IMR-90 (cell line): ENCODE measurements at regions not wholly inside any gene's neighbourhood (a gene's known extent, or its start where the extent isn't known, plus 50 kb on each side); places are given as distances from the start of the nearest gene placed in this dataset.

Experiments used
- ATAC-seq: fragments of 200-7000 bp; cut with Tn5 transposase; 2 replicates; pipeline ENCODE4 v1.9.1; 2020; ENCODE audit warnings: low read depth, mild to moderate bottlenecking, moderate library complexity
- BruUV-seq: library from RNA; stranded (reverse); fragments of 400-500 nt; replicated peaks from 2 replicates; lab custom pipeline; 2021; lab: Mats Ljungman, UMichigan
- CTCF ChIA-PET: fragments of 300-600 bp; formaldehyde crosslinking; extraction: SDS; loops from one replicate; lab custom pipeline; 2021; ENCODE audit warnings: antibody characterized with exemption; lab: Yijun Ruan, JAX
- POLR2A ChIA-PET: fragments of 300-600 bp; sonication (Branson Sonifier 250); formaldehyde crosslinking; loops from one replicate; lab custom pipeline; 2022; ENCODE audit warnings: antibody characterized with exemption; ENCODE audit not compliant: unreplicated experiment; lab: Charles Lee
- DNase-seq: peaks from one replicate; pipeline ENCODE4 v3.0.0; 2013
- H2AFZ ChIP-seq: replicated peaks from 2 replicates; pipeline ENCODE3; 2013; ENCODE audit warnings: low read length, mild to moderate bottlenecking; ENCODE audit not compliant: poor library complexity
- H2AK5ac ChIP-seq: 2 replicates; pipeline ENCODE4 v1.6.1; 2013; ENCODE audit warnings: low read depth, low read length, inconsistent platforms
- H2AK9ac ChIP-seq: replicated peaks from 2 replicates; pipeline ENCODE3; 2013; ENCODE audit warnings: mild to moderate bottlenecking, low read depth, low read length, moderate library complexity; ENCODE audit not compliant: poor library complexity
- H2BK120ac ChIP-seq: 2 replicates; pipeline ENCODE4 v1.6.1; 2013; ENCODE audit warnings: low read depth, low read length, inconsistent platforms
- H2BK15ac ChIP-seq: 3 replicates; pipeline ENCODE4 v1.6.1; 2013; ENCODE audit warnings: low read depth, low read length, inconsistent platforms
- H2BK20ac ChIP-seq: 2 replicates; pipeline ENCODE4 v1.6.1; 2013; ENCODE audit warnings: low read depth, mild to moderate bottlenecking, inconsistent platforms, low read length, moderate library complexity
- H2BK5ac ChIP-seq: 2 replicates; pipeline ENCODE4 v1.6.1; 2013; ENCODE audit warnings: mild to moderate bottlenecking, low read depth, low read length, inconsistent platforms; ENCODE audit not compliant: poor library complexity, severe bottlenecking
- H3K14ac ChIP-seq: replicated peaks from 2 replicates; pipeline ENCODE4 v1.6.1; 2013; ENCODE audit warnings: low read depth, low read length, inconsistent platforms
- H3K18ac ChIP-seq: 2 replicates; pipeline ENCODE4 v1.6.1; 2013; ENCODE audit warnings: low read depth, low read length, control low read depth
- H3K23ac ChIP-seq: 2 replicates; pipeline ENCODE4 v1.6.1; 2013; ENCODE audit warnings: low read depth, low read length, inconsistent platforms
- H3K27ac ChIP-seq: 2 replicates; pipeline ENCODE4 v1.5.1; 2013; ENCODE audit warnings: mild to moderate bottlenecking, control low read depth, low read length; ENCODE audit not compliant: insufficient read depth
- H3K27me3 ChIP-seq: 2 replicates; pipeline ENCODE4 v1.6.1; 2013; ENCODE audit warnings: low read length; ENCODE audit not compliant: control insufficient read depth, insufficient read depth
- H3K36me3 ChIP-seq: 2 replicates; pipeline ENCODE4 v1.6.1; 2013; ENCODE audit warnings: low read length, mixed read lengths; ENCODE audit not compliant: control insufficient read depth, insufficient read depth
- H3K4ac ChIP-seq: 2 replicates; pipeline ENCODE4 v1.6.1; 2013; ENCODE audit warnings: low read depth, low read length, inconsistent platforms
- H3K4me1 ChIP-seq: 2 replicates; pipeline ENCODE4 v1.6.1; 2013; ENCODE audit warnings: low read length, mixed read lengths; ENCODE audit not compliant: control insufficient read depth, insufficient read depth
- H3K4me2 ChIP-seq: 2 replicates; pipeline ENCODE4 v1.6.1; 2013; ENCODE audit warnings: low read depth, mild to moderate bottlenecking, control low read depth, low read length, moderate library complexity
- H3K4me3 ChIP-seq: 2 replicates; pipeline ENCODE4 v1.5.1; 2013; ENCODE audit warnings: low read depth, mild to moderate bottlenecking, control low read depth, low read length, moderate library complexity; ENCODE audit not compliant: insufficient read depth
- H3K56ac ChIP-seq: 2 replicates; pipeline ENCODE4 v1.6.1; 2013; ENCODE audit warnings: low read length, inconsistent platforms; ENCODE audit not compliant: insufficient read depth; ENCODE audit errors: extremely low read depth
- H3K79me1 ChIP-seq, 2 experiments: 2 replicates each; pipeline ENCODE4 v1.6.1; 2013; ENCODE audit warnings: low read length in 2 of 2, inconsistent platforms in 1 of 2, low read depth in 1 of 2
- H3K9ac ChIP-seq: 2 replicates; pipeline ENCODE4 v1.6.1; 2013; ENCODE audit warnings: low read depth, low read length, control low read depth
- H3K9me1 ChIP-seq: 2 replicates; pipeline ENCODE4 v1.6.1; 2013; ENCODE audit warnings: low read length, inconsistent platforms; ENCODE audit not compliant: insufficient read depth
- H3K9me3 ChIP-seq: 2 replicates; pipeline ENCODE4 v1.6.1; 2013; ENCODE audit warnings: low read length; ENCODE audit not compliant: control insufficient read depth, insufficient read depth
- H4K20me1 ChIP-seq: 2 replicates; pipeline ENCODE4 v1.6.1; 2013; ENCODE audit warnings: low read length, inconsistent platforms; ENCODE audit not compliant: insufficient read depth
- H4K5ac ChIP-seq: 2 replicates; pipeline ENCODE4 v1.6.1; 2013; ENCODE audit warnings: mild to moderate bottlenecking, low read depth, low read length, control low read depth
- H4K8ac ChIP-seq, 2 experiments: 2 replicates each; pipeline ENCODE4 v1.6.1; 2013; ENCODE audit warnings: low read depth in 2 of 2, low read length in 2 of 2, control low read depth in 1 of 2, inconsistent platforms in 1 of 2
- H4K91ac ChIP-seq: 2 replicates; pipeline ENCODE4 v1.6.1; 2013; ENCODE audit warnings: low read depth, low read length, inconsistent platforms; ENCODE audit not compliant: insufficient read depth
- BHLHE40 ChIP-seq: fragments of 150-350 bp; IDR thresholded peaks from 2 replicates; pipeline ENCODE4 v1.6.1; 2016; ENCODE audit warnings: mild to moderate bottlenecking, low read depth, low read length
- CEBPB ChIP-seq: IDR thresholded peaks from 2 replicates; pipeline ENCODE4 v1.6.1; 2012; ENCODE audit warnings: low read depth, low read length, improper control_type of control experiment
- CHD1 ChIP-seq: IDR thresholded peaks from 2 replicates; pipeline ENCODE4 v1.6.1; 2012; ENCODE audit warnings: low read depth, low read length, improper control_type of control experiment
- FOS ChIP-seq: fragments of 150-350 bp; IDR thresholded peaks from 2 replicates; pipeline ENCODE4 v1.6.1; 2016; ENCODE audit warnings: low read depth, low read length
- MAFK ChIP-seq: IDR thresholded peaks from 2 replicates; pipeline ENCODE4 v1.6.1; 2012; ENCODE audit warnings: low read depth, low read length, improper control_type of control experiment
- MAZ ChIP-seq: IDR thresholded peaks from 2 replicates; pipeline ENCODE4 v1.6.1; 2012; ENCODE audit warnings: low read depth, mild to moderate bottlenecking, low read length, improper control_type of control experiment, moderate library complexity, borderline replicate concordance
- MXI1 ChIP-seq: IDR thresholded peaks from 2 replicates; pipeline ENCODE4 v1.6.1; 2012; ENCODE audit warnings: low read depth, mild to moderate bottlenecking, low read length, moderate library complexity, borderline replicate concordance
- NFE2L2 ChIP-seq: fragments of 150-350 bp; IDR thresholded peaks from 2 replicates; pipeline ENCODE4 v1.6.1; 2016; ENCODE audit warnings: low read depth, mild to moderate bottlenecking, low read length
- POLR2A ChIP-seq: IDR thresholded peaks from 2 replicates; pipeline ENCODE4 v1.6.1; 2012; ENCODE audit warnings: mild to moderate bottlenecking, low read depth, low read length
- RAD21 ChIP-seq: IDR thresholded peaks from 2 replicates; pipeline ENCODE4 v1.6.1; 2012; ENCODE audit warnings: low read length, improper control_type of control experiment
- RCOR1 ChIP-seq: IDR thresholded peaks from 2 replicates; pipeline ENCODE4 v1.6.1; 2012; ENCODE audit warnings: mild to moderate bottlenecking, low read length, improper control_type of control experiment; ENCODE audit not compliant: insufficient replicate concordance
- RFX5 ChIP-seq: IDR thresholded peaks from 2 replicates; pipeline ENCODE4 v1.8.0; 2012; ENCODE audit warnings: low read depth, mild to moderate bottlenecking, low read length, moderate library complexity
- SMC3 ChIP-seq: fragments of 150-350 bp; IDR thresholded peaks from 2 replicates; pipeline ENCODE4 v1.6.1; 2016; ENCODE audit warnings: low read depth, mild to moderate bottlenecking, antibody characterized with exemption, low read length, moderate library complexity
- dilution Hi-C: fragments of 300-500 bp; cut with HindIII; formaldehyde crosslinking; loops from one replicate; pipeline ENCODE4 v1.14.3; 2018; ENCODE audit warnings: low sequenced_read_pairs; ENCODE audit not compliant: unreplicated experiment
- in situ Hi-C: fragments of 300-500 bp; cut with MboI; formaldehyde crosslinking; loops from 3 replicates; pipeline ENCODE4 v1.14.3; 2019; ENCODE audit warnings: low sequenced_read_pairs, inconsistent platforms, mixed read lengths
- intact Hi-C: fragments of 100-400 bp; cut with micrococcal nuclease; formaldehyde crosslinking; loops from 2 replicates; pipeline ENCODE4 v1.10.0; 2022
- TF ChIP-seq, protein P1 (sequence below): conservative IDR thresholded peaks from 2 replicates; pipeline ENCODE4 v1.5.1; 2012; ENCODE audit warnings: mild to moderate bottlenecking, low read depth, low read length, improper control_type of control experiment
- TF ChIP-seq, protein P2 (sequence below): fragments of 150-350 bp; IDR thresholded peaks from 2 replicates; pipeline ENCODE4 v1.6.1; 2016; ENCODE audit warnings: low read depth, mild to moderate bottlenecking, low read length, moderate library complexity, borderline replicate concordance
- TF ChIP-seq, protein P3 (sequence below): fragments of 150-350 bp; IDR thresholded peaks from 2 replicates; pipeline ENCODE4 v1.6.1; 2017; ENCODE audit warnings: mild to moderate bottlenecking, antibody characterized with exemption, low read length, low read depth

DNA sequence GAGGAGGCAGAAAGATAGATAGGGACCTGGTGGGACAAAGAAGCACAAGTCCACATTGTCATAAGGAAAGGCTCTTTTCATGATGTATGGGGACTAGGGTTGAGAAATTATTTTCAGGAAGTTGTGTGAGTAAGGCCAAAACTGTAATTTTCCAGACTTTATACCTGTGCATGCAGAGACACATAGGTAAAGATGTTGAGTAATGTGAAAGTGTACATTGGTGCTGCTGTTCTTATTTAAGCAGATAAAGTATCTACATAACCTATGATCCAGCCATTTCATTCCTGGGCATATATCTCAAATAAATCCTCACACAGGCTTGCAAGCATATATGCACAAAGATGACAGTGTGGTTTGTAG is 332.2 kb downstream of the DUSP6 start:
- no peaks in the 10 kb centered on the region for H3K9me1 ChIP-seq
- no peak overlapping the region for H2BK15ac ChIP-seq
- no peaks in the 10 kb centered on the region for H3K79me1 ChIP-seq
- H3K4me1 ChIP-seq = no peaks in the 10 kb centered on the region
- no peak overlapping the region for H3K9ac ChIP-seq
- no peak overlapping the region for H3K4me2 ChIP-seq
- no peak overlapping the region for H4K5ac ChIP-seq
- DNase-seq (no peak), ATAC-seq (no peak)
- no peak overlapping the region for H2BK5ac ChIP-seq
- no peak overlapping the region for H3K14ac ChIP-seq
- no peak overlapping the region for H2BK20ac ChIP-seq
- no peak overlapping the region for H3K18ac ChIP-seq
- no peaks in the 10 kb centered on the region for H3K36me3 ChIP-seq
- H3K27me3 ChIP-seq = no peaks in the 10 kb centered on the region
- H4K20me1 ChIP-seq = no peaks in the 10 kb centered on the region
- CTCF ChIA-PET = interaction anchor here (1.1 to 1.4 kb wide), 3 partner anchors 332 to 477 kb away, joined by 4 to 10 read pairs (median 9); partner anchors contain the start of gene DUSP6
- POLR2A ChIA-PET = no interaction called here
- H4K91ac ChIP-seq = no peak overlapping the region
- no peak overlapping the region for H3K27ac ChIP-seq
- dilution Hi-C loops = no loop called here
- no peak overlapping the region for H2BK120ac ChIP-seq
- no peak overlapping the region for H3K4ac ChIP-seq
- TF ChIP-seq POLR2A = no peak
- TF ChIP-seq RFX5 = no peak
- no peak for TF ChIP-seq SMC3
- no peak for TF ChIP-seq MAZ
- TF ChIP-seq BHLHE40 = no peak
- TF ChIP-seq, protein P1, sequence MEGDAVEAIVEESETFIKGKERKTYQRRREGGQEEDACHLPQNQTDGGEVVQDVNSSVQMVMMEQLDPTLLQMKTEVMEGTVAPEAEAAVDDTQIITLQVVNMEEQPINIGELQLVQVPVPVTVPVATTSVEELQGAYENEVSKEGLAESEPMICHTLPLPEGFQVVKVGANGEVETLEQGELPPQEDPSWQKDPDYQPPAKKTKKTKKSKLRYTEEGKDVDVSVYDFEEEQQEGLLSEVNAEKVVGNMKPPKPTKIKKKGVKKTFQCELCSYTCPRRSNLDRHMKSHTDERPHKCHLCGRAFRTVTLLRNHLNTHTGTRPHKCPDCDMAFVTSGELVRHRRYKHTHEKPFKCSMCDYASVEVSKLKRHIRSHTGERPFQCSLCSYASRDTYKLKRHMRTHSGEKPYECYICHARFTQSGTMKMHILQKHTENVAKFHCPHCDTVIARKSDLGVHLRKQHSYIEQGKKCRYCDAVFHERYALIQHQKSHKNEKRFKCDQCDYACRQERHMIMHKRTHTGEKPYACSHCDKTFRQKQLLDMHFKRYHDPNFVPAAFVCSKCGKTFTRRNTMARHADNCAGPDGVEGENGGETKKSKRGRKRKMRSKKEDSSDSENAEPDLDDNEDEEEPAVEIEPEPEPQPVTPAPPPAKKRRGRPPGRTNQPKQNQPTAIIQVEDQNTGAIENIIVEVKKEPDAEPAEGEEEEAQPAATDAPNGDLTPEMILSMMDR = no peak
- TF ChIP-seq MXI1 = no peak
- TF ChIP-seq CHD1 = no peak
- TF ChIP-seq RCOR1 = no peak
- TF ChIP-seq NFE2L2 = no peak
- no peak for TF ChIP-seq RAD21
- no peak for TF ChIP-seq MAFK
- TF ChIP-seq, protein P2, sequence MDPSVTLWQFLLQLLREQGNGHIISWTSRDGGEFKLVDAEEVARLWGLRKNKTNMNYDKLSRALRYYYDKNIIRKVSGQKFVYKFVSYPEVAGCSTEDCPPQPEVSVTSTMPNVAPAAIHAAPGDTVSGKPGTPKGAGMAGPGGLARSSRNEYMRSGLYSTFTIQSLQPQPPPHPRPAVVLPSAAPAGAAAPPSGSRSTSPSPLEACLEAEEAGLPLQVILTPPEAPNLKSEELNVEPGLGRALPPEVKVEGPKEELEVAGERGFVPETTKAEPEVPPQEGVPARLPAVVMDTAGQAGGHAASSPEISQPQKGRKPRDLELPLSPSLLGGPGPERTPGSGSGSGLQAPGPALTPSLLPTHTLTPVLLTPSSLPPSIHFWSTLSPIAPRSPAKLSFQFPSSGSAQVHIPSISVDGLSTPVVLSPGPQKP = no peak
- no peak for TF ChIP-seq FOS
- TF ChIP-seq CEBPB = no peak
- TF ChIP-seq, protein P3, sequence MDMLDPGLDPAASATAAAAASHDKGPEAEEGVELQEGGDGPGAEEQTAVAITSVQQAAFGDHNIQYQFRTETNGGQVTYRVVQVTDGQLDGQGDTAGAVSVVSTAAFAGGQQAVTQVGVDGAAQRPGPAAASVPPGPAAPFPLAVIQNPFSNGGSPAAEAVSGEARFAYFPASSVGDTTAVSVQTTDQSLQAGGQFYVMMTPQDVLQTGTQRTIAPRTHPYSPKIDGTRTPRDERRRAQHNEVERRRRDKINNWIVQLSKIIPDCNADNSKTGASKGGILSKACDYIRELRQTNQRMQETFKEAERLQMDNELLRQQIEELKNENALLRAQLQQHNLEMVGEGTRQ = no peak
- no peak overlapping the region for H2AFZ ChIP-seq
- no peak overlapping the region for H3K56ac ChIP-seq
- H2AK9ac ChIP-seq = no peak overlapping the region
- no peak overlapping the region for H3K23ac ChIP-seq
- in situ Hi-C loops = loop anchor here (5.0 kb wide), 1 partner anchor 437 kb away; no protein-coding TSS in a partner anchor
- intact Hi-C loops = no loop called here
- H4K8ac ChIP-seq = no peak overlapping the region
- no TSS peak for BruUV-seq
- no peak overlapping the region for H3K4me3 ChIP-seq
- H3K9me3 ChIP-seq = no peaks in the 10 kb centered on the region
- no peak overlapping the region for H2AK5ac ChIP-seq
